HG02571 (cell line): ENCODE measurements at regions not wholly inside any gene's neighbourhood (a gene's known extent, or its start where the extent isn't known, plus 50 kb on each side); places are given as distances from the start of the nearest gene placed in this dataset.
"Not testable (repeated sequence)": the region's sequence is repeated elsewhere in the genome, so short reads cannot be mapped to it uniquely, and the experiment has no call there.

Source experiments
- ATAC-seq: cut with Tn5 transposase; IDR thresholded peaks from one replicate; pipeline ENCODE4 v1.9.1; 2021; ENCODE audit warnings: mild to moderate bottlenecking, moderate library complexity; ENCODE audit not compliant: unreplicated experiment

GRCh38 chr1:198966519-198966918 lies 327.7 kb downstream of the PTPRC start:
- ATAC-seq, result no peak

GRCh38 chr1:198967566-198967965 lies 328.7 kb downstream of the PTPRC start:
- no peak for ATAC-seq

GRCh38 chr1:198968866-198969265 lies 330.0 kb downstream of the PTPRC start:
- ATAC-seq, result no peak

- no peak for ATAC-seq
These were observed 331.1 kb downstream of the PTPRC start for GRCh38 chr1:198969981-198970380.

GRCh38 chr1:198970916-198971315 lies 332.1 kb downstream of the PTPRC start:
- no peak for ATAC-seq

GRCh38 chr1:198977909-198978308 lies 339.1 kb downstream of the PTPRC start:
- ATAC-seq, result no peak

- no peak for ATAC-seq
These were observed 339.7 kb downstream of the PTPRC start for GRCh38 chr1:198978523-198978922.

- no peak for ATAC-seq
These were observed 347.2 kb downstream of the PTPRC start for GRCh38 chr1:198986036-198986435.

- ATAC-seq, result no peak
These were observed 347.6 kb downstream of the PTPRC start for GRCh38 chr1:198986442-198986841.

- ATAC-seq, result no peak
These were observed 363.8 kb downstream of the PTPRC start for GRCh38 chr1:199002661-199003060.

GRCh38 chr1:199007423-199007822 lies 368.6 kb downstream of the PTPRC start:
- no peak for ATAC-seq

- ATAC-seq, result no peak
These were observed 370.6 kb downstream of the PTPRC start for GRCh38 chr1:199009447-199009846.

GRCh38 chr1:199010492-199010891 lies 371.7 kb downstream of the PTPRC start:
- ATAC-seq, result no peak

GRCh38 chr1:199010933-199011332 lies 372.1 kb downstream of the PTPRC start:
- no peak for ATAC-seq

GRCh38 chr1:199015799-199016198 lies 377.0 kb downstream of the PTPRC start:
- no peak for ATAC-seq

GRCh38 chr1:199018471-199019135 lies 379.8 kb downstream of the PTPRC start:
- no peak for ATAC-seq

GRCh38 chr1:199020051-199020450 lies 381.2 kb downstream of the PTPRC start:
- no peak for ATAC-seq

GRCh38 chr1:199020904-199021303 lies 382.1 kb downstream of the PTPRC start:
- no peak for ATAC-seq

- no peak for ATAC-seq
These were observed 390.6 kb downstream of the PTPRC start for GRCh38 chr1:199029401-199029800.

- no peak for ATAC-seq
These were observed 391.0 kb downstream of the PTPRC start for GRCh38 chr1:199029855-199030254.

GRCh38 chr1:199030541-199030940 lies 391.7 kb downstream of the PTPRC start:
- not testable (repeated sequence) for ATAC-seq

- ATAC-seq, result not testable (repeated sequence)
These were observed 392.3 kb downstream of the PTPRC start for GRCh38 chr1:199031170-199031569.

- not testable (repeated sequence) for ATAC-seq
These were observed 393.6 kb downstream of the PTPRC start for GRCh38 chr1:199032479-199032878.
